ENCODE measurements at regions not wholly inside any gene's neighbourhood (a gene's known extent, or its start where the extent isn't known, plus 50 kb on each side); places are given as distances from the start of the nearest gene placed in this dataset.
A peak's percentile ranks its signal among the peaks of the same experiment; 100 is the strongest.

- Mint-ChIP-seq H3K27me3 (ENCODE audit: insufficient read depth, low read depth, poor library complexity) (no peaks in the 10 kb centered on the region), H3K4me1 (peaks cover 3% of the 10 kb centered on the region), H3K9me3 (no peaks in the 10 kb centered on the region), H3K4me3 (no peak overlapping the region), H3K27ac (no peak overlapping the region), H3K36me3 (ENCODE audit: low read depth) (no peaks in the 10 kb centered on the region)
- no peak overlapping the region for H3K27ac ChIP-seq (ENCODE audit: low read depth)
- no peaks in the 10 kb centered on the region for H3K27me3 ChIP-seq (ENCODE audit: insufficient read depth)
- peak; percentile 13 for DNase-seq (ENCODE audit: low spot score)
- no peaks in the 10 kb centered on the region for H3K36me3 ChIP-seq (ENCODE audit: insufficient read depth)
- no peaks in the 10 kb centered on the region for H4K20me1 ChIP-seq (replicated peaks; ENCODE audit: insufficient read depth)
- H3K79me2 ChIP-seq (replicated peaks; ENCODE audit: insufficient read depth): no peaks in the 10 kb centered on the region
- peaks cover 5% of the 10 kb centered on the region; the same call in 1 of the 2 replicates for H3K4me1 ChIP-seq (ENCODE audit: insufficient read depth)
- no peaks in the 10 kb centered on the region for H3F3A ChIP-seq (replicated peaks; ENCODE audit: low read depth)
- peaks cover 2% of the 10 kb centered on the region; the same call in 1 of the 2 replicates for H3K9me2 ChIP-seq (ENCODE audit: insufficient read depth)
- no peak overlapping the region for H3K4me2 ChIP-seq
- H2AFZ ChIP-seq: no peak overlapping the region
- no peak for TF ChIP-seq ZNF331 (CRISPR knock-in tag; IDR thresholded peaks at IDR 0.05; ENCODE audit: low read depth)
- peak; percentile 23; the same call in 1 of the 2 replicates for TF ChIP-seq ZNF462 (CRISPR knock-in tag; IDR thresholded peaks at IDR 0.05)
- no peak overlapping the region for H3K4me3 ChIP-seq
- peak; percentile 69 for ATAC-seq
Observed at GRCh38 chr5:145471831-145472612, 363.1 kb downstream of the PRELID2 start.

- Histone ChIP-seq H2AFZ (no peak overlapping the region), H3K27ac (ENCODE audit: low read depth) (no peak overlapping the region), H3K4me3 (no peak overlapping the region), H3K4me1 (ENCODE audit: insufficient read depth) (peaks cover 5% of the 10 kb centered on the region; the same call in 1 of the 2 replicates), H3F3A (replicated peaks; ENCODE audit: low read depth) (no peaks in the 10 kb centered on the region), H3K79me2 (replicated peaks; ENCODE audit: insufficient read depth) (no peaks in the 10 kb centered on the region), H4K20me1 (replicated peaks; ENCODE audit: insufficient read depth) (no peaks in the 10 kb centered on the region), H3K36me3 (ENCODE audit: insufficient read depth) (no peaks in the 10 kb centered on the region), H3K9me2 (ENCODE audit: insufficient read depth) (no peaks in the 10 kb centered on the region), H3K27me3 (ENCODE audit: insufficient read depth) (no peaks in the 10 kb centered on the region), H3K4me2 (no peak overlapping the region)
- Mint-ChIP-seq H3K27ac (no peak overlapping the region), H3K36me3 (ENCODE audit: low read depth) (no peaks in the 10 kb centered on the region), H3K4me3 (no peak overlapping the region), H3K9me3 (no peaks in the 10 kb centered on the region), H3K27me3 (ENCODE audit: insufficient read depth, low read depth, poor library complexity) (no peaks in the 10 kb centered on the region), H3K4me1 (peaks cover 3% of the 10 kb centered on the region)
- ATAC-seq (no peak), DNase-seq (ENCODE audit: low spot score) (no peak)
- no peak for TF ChIP-seq ZNF331 (CRISPR knock-in tag; IDR thresholded peaks at IDR 0.05; ENCODE audit: low read depth)
- TF ChIP-seq EZH2phosphoT487 (IDR thresholded peaks at IDR 0.05; ENCODE audit: unreplicated experiment): no peak
- TF ChIP-seq CTCF (conservative IDR thresholded peaks at IDR 0.05; ENCODE audit: low read depth in 2 of 2): no peak
- no peak for TF ChIP-seq ZNF114 (CRISPR knock-in tag; IDR thresholded peaks at IDR 0.05)
- TF ChIP-seq STAT1 (IDR thresholded peaks at IDR 0.05; ENCODE audit: unreplicated experiment): no peak
- TF ChIP-seq EZH2 (IDR thresholded peaks at IDR 0.05; ENCODE audit: low read depth, unreplicated experiment): no peak
- no peak for TF ChIP-seq REST (IDR thresholded peaks at IDR 0.05; ENCODE audit: unreplicated experiment)
- no peak for TF ChIP-seq POLR2AphosphoS5 (IDR thresholded peaks at IDR 0.05; ENCODE audit: low read depth)
- TF ChIP-seq NANOG (IDR thresholded peaks at IDR 0.05; ENCODE audit: borderline replicate concordance): no peak
Observed at GRCh38 chr5:145471026-145471425, 364.1 kb downstream of the PRELID2 start.

Data from GM23338 (cell line).